Daoy (cell line): ENCODE measurements at regions not wholly inside any gene's neighbourhood (a gene's known extent, or its start where the extent isn't known, plus 50 kb on each side); places are given as distances from the start of the nearest gene placed in this dataset.

ENCODE experiments used
- DNase-seq: peaks from one replicate; pipeline ENCODE4 v3.0.0-alpha.2; 2015; ENCODE audit warnings: low read depth

DNA sequence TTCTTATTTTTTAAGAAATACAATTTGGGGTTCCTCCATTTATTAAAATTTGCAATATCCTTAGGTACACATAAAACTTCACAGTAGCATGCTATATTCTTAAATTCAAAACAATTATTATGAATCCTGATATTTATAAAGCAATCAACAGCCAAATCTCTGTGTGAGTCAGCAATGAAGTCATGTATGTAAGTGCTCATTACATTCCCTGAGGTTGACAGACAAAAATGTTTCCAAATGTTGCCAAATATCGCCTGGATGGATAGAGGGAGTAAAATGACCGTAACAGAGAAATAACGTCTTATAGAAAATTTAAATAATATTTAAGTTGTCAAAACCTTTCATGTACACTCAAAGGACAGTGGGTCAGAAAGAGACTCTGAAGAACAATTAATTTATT, 220.0 kb downstream of the PCDH18 start:
- peak; percentile 28 for DNase-seq

- peak; percentile 17 for DNase-seq
Measured at GRCh38 chr4:137310593-137311490, 221.5 kb downstream of the PCDH18 start.

DNA sequence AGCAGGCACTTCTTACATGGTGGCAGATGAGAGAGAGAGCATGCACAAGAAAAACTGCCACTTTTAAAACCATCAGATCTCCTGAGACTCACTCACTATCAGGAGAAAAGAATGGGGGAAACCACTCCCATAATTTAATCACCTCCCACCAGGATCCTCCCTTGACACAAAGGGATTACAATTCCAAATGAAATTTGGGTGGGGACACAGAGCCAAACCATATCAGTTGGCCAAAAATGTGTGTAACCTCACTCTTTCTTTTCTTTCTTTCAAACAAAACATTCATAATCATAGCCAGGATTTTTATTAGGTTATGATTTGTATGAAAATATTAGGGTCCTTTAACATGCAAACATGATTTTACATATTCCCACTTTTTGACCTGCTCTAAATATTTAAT, 222.1 kb downstream of the PCDH18 start:
- peak; percentile 9 for DNase-seq

GRCh38 chr4:137309424-137309823, 222.9 kb downstream of the PCDH18 start:
- DNase-seq, result no peak

DNA sequence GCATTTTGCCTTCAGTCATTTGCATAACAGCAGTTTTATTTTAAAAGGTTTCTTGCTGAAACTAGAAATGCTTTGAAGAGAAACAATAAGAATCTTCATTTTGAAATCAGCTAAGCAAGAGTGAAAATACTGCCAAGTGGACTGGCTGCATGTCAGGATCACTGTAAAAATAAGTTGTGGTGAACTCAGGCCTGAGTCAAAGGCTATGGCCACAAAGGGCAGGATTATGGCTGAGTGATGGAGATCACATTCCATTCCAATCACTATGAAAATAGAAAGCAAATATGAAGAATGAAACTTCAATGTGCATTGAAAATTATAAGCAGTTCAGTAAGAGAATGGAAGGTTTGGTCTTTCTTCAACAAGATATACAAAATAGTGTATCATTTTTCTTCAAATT, 224.5 kb downstream of the PCDH18 start:
- peak; percentile 24 for DNase-seq

- no peak for DNase-seq
Measured at GRCh38 chr4:137300776-137301175, 231.5 kb downstream of the PCDH18 start.

- no peak for DNase-seq
Measured at GRCh38 chr4:137299281-137299680, 233.0 kb downstream of the PCDH18 start.

DNA sequence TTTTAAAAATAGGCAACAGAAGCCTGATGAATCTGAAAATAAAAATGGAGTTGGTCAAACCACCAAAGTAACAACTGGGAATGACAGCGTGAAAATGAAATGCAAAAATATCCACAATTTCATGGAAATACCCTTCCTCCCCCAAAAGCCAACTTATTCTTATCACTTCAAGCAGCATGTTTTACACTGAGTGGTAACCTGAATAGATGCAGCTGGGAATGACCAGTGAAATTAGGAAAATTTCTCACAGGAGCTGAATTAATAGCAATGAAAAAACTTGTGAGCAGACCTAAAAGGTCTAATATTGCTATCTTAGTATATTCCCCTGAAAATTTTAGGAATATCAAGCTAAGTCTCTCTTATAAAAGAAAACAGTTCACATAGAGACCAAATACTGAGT, 239.0 kb downstream of the PCDH18 start:
- no peak for DNase-seq

DNA sequence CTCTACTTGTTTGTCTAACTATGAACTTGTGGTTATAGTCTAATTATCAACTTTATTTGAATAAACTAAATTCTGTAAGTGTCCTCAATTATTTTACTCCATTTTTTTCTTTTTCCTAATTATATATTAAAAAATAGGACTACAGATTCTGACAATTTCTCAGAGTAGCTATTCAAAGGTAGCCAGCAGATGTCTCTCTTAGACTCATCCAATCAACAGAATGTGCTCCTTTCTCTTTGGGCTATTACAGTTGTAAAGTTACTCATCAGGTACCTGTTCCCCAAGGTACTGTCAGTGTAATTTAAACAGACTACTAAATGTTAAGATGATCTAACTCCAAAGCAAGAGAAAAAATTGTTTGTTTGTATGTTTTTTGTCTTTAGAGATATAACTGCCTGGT, 248.6 kb downstream of the PCDH18 start:
- DNase-seq, result no peak

- no peak for DNase-seq
Measured at GRCh38 chr4:137278431-137278830, 253.9 kb downstream of the PCDH18 start.

DNA sequence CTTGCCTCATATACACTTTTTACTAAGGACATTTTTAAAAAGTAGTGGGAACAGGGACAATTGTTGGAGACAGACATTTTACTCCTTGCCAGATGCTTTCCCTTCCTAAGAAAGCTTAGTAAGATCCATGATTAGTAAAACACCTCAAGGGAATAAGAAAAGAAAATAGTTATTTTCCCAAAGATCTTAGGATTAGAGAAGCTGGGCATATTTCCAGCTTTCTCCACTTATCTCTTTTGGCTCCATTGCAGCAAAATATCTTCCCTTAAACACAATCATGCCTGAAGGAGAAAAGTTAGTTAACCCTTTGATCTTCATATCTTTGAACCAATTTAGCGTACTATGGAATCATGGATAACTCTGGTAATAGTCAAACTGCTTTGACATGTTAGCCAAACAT, 257.9 kb downstream of the PCDH18 start:
- DNase-seq, result no peak

- peak; percentile 8 for DNase-seq
Measured at GRCh38 chr4:137267024-137267423, 265.3 kb downstream of the PCDH18 start.

DNA sequence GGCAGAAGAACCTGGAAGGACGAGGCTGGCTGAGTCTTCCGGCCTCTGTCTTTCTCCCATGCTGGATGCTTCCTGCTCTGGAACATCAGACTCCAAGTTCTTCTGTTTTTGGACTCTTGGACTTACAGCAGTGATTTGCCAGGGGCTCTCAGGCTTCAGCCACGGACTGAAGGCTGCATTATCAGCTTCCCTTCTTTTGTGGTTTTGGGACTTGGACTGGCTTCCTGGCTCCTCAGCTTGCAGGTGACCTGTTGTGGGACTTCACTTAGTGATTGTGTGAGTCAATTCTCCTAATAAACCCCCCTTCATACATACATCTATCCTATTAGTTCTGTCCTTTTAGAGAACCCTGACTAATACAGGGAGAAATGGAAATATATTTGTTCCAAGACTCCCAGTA, 265.8 kb downstream of the PCDH18 start:
- peak; percentile 1 for DNase-seq

- DNase-seq, result no peak
Measured at GRCh38 chr4:137263206-137263605, 269.1 kb downstream of the PCDH18 start.

DNA sequence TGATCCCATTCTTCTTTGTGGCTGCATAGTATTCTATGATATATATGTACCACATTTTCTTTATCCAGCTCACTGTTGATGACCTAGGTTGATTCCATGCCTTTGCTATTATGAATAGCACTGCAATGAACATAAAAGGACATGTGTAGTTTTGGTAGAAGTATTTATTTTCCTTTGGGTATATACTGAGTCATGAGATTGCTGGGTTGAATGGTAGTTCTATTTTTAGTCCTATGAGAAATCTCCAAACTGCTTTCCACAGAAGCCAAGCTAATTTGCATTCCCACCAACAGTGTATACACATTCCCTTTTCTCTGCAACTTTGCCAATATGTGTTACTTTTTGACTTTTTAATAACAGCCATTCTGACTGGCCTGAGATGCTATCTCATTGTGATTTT, 278.3 kb downstream of the PCDH18 start:
- DNase-seq, result no peak

DNA sequence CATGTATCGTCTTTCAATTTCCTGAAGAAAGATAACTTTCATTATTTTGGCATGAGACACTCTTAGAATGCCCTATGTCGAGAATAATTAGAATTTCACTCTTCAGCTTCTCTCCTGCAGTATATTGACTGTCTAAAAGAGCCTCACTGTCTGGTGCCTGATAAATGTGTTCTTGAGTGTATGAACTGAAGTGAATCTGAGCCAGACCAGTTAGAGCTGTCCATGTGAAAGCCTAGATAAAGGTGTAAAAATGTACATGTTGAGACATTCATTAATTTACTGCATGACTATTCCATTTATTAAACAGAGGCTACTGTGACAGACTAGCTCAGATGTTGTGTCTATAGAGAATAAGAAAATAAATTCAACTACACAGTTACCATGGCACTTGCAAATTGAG, 283.2 kb downstream of the PCDH18 start:
- DNase-seq, result no peak

DNA sequence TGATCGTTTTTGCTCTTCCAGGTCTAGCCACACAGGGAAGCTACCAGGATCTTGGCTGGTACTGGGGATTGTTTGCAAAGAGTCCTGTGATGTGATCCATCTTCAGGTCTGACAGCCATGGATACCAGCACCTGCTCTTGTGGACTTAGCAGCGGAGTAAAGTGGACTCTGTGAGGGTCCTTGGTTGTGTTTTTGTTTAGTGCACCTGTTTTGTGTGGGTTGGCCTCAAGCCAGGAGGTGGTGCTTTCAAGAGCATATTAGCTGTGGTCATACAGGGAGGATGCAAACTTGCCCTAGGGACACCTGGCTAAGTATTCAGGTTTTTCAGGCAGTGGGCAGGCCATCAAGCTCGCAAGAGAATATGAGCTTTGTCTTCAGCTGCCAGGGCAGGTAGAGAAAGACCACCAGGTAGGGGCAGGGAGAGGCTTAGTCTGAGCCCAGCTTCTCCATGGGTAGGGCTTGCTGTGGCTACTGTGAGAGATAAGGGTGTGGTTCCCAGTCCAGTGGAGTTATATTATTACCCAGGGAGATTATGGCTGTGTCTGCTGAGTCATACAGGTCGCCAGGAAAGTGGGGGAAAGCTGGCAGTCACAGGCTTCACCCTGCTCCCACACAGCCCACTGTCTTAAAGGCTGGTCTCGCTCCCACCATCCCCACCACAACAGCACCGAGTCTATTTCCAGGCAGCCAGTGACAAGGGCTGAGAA, 293.7 kb downstream of the PCDH18 start:
- DNase-seq, result peak; percentile 0

GRCh38 chr4:137226900-137227299, 305.4 kb downstream of the PCDH18 start:
- no peak for DNase-seq

DNA sequence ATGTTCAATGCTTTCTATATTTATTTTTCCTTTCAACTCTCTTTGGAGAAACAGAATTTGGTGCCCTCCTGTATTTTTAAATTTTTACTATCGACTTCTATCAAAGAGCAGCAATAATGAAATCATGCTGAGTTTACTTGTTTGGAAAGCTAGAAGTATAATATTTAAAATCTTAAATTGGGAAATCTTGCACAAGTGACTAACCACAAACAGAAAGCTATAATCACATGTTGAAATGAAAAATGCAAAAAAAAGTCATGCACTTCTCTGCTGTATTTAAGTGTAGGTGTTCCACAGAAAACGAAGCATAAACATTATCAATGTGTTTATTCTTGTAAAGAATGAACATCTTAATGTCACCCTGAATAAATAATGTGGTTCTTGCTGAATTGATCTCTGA, 306.1 kb downstream of the PCDH18 start:
- DNase-seq, result no peak

DNA sequence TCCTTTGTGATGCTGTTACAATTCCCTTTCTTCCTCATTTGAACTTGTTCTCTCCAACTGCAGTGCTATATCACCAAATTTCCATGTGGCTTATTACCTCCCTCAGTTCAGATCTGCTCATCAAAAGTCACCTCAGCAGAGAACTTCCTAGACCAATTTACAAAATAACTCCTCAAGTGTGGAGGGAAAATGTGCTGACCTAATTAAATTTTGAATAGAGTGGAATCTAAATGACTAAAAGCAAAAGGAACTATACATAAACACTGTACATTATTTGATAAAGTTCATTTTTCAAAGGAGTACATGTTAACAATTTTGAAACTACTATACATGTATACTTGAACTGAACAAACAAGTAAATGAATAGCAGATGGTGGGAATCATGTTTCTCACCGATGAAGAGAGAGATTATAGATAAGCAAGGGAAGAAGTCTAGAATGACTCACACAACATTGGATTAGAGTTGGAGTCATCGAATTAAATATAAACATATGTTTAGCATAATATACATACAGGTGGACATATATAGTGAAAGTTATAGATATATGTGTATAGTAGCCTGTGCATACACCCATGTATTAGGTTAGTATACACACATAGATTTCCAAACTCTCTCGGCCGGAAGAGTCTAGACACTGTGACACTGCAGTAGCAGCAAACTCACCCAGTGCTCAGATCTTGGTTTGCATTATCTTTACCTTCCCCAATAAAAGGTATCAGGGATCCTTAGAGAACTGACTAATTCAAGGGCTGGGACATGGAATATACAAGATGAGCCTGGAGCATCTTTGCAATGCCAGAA, 318.7 kb downstream of the PCDH18 start:
- DNase-seq, result no peak

DNA sequence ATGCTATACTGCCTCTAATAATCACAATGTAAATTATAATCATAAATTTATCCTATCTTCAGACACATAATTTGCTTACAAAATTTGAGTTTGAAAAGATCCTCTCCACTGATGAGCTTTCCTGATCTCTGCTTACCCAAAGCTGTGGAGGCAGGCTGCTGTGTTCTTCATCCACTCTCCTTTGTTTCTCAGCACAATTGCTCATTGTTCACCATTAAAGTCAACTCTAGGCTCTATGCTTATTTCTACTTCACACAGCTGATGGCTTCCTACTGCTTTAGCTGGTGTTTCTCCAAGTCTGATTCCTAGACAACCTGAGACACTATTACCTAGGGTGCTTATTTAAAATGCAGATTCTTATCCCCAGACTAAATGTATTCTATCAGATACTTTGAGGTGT, 319.7 kb downstream of the PCDH18 start:
- no peak for DNase-seq

GRCh38 chr4:137209240-137209639, 323.1 kb downstream of the PCDH18 start:
- no peak for DNase-seq
